Epithelial cell of prostate (primary cell): ENCODE measurements at regions not wholly inside any gene's neighbourhood (a gene's known extent, or its start where the extent isn't known, plus 50 kb on each side); places are given as distances from the start of the nearest gene placed in this dataset.

Source experiments
- DNase-seq: peaks from one replicate; pipeline ENCODE4 v3.0.0-alpha.2; 2011; ENCODE audit warnings: low read depth, low spot score
- H3K27ac ChIP-seq: fragments of 450-650 bp; 2 replicates; pipeline ENCODE4 v1.5.1; 2017; ENCODE audit warnings: mild to moderate bottlenecking

GRCh38 chr2:193670478-193670877 is 1475.7 kb upstream of the TMEFF2 start:
- no peak overlapping the region for H3K27ac ChIP-seq
- DNase-seq: no peak

- no peak for DNase-seq
- no peak overlapping the region for H3K27ac ChIP-seq
Measured at GRCh38 chr2:193668557-193669323, 1474.0 kb upstream of the TMEFF2 start.

GRCh38 chr2:193627927-193628272 is 1433.2 kb upstream of the TMEFF2 start:
- H3K27ac ChIP-seq: no peak overlapping the region
- DNase-seq: no peak

GRCh38 chr2:193627187-193627926 is 1432.6 kb upstream of the TMEFF2 start:
- DNase-seq: no peak
- no peak overlapping the region for H3K27ac ChIP-seq

GRCh38 chr2:193608451-193608850 is 1413.7 kb upstream of the TMEFF2 start:
- DNase-seq: no peak
- H3K27ac ChIP-seq: no peak overlapping the region

- no peak for DNase-seq
Measured at GRCh38 chr2:193590831-193591230, 1396.1 kb upstream of the TMEFF2 start.

GRCh38 chr2:193584522-193584938 is 1389.8 kb upstream of the TMEFF2 start:
- H3K27ac ChIP-seq: no peak overlapping the region
- no peak for DNase-seq

More at GRCh38 chr2:193590831-193591230, 1396.1 kb upstream of the TMEFF2 start:
- no peak overlapping the region for H3K27ac ChIP-seq

- H3K27ac ChIP-seq: no peak overlapping the region
- DNase-seq: no peak
Measured at GRCh38 chr2:193583638-193584400, 1389.1 kb upstream of the TMEFF2 start.

GRCh38 chr2:193581807-193582206 is 1387.1 kb upstream of the TMEFF2 start:
- DNase-seq: no peak
- no peak overlapping the region for H3K27ac ChIP-seq

- no peak overlapping the region for H3K27ac ChIP-seq
- no peak for DNase-seq
Measured at GRCh38 chr2:193580176-193580950, 1385.6 kb upstream of the TMEFF2 start.

- no peak overlapping the region for H3K27ac ChIP-seq
- no peak for DNase-seq
Measured at GRCh38 chr2:193566886-193567285, 1372.2 kb upstream of the TMEFF2 start.

- DNase-seq: no peak
- no peak overlapping the region for H3K27ac ChIP-seq
Measured at GRCh38 chr2:193566276-193566675, 1371.5 kb upstream of the TMEFF2 start.

GRCh38 chr2:193562031-193562430 is 1367.3 kb upstream of the TMEFF2 start:
- no peak for DNase-seq
- H3K27ac ChIP-seq: no peak overlapping the region

- no peak overlapping the region for H3K27ac ChIP-seq
- DNase-seq: no peak
Measured at GRCh38 chr2:193561054-193561453, 1366.3 kb upstream of the TMEFF2 start.

- no peak for DNase-seq
Measured at GRCh38 chr2:193556766-193557470, 1362.2 kb upstream of the TMEFF2 start.

GRCh38 chr2:193549661-193550060 is 1354.9 kb upstream of the TMEFF2 start:
- no peak for DNase-seq
- no peak overlapping the region for H3K27ac ChIP-seq

More at GRCh38 chr2:193556766-193557470, 1362.2 kb upstream of the TMEFF2 start:
- no peak overlapping the region for H3K27ac ChIP-seq

- H3K27ac ChIP-seq: no peak overlapping the region
- no peak for DNase-seq
Measured at GRCh38 chr2:193542762-193543161, 1348.0 kb upstream of the TMEFF2 start.

GRCh38 chr2:193539188-193539587 is 1344.5 kb upstream of the TMEFF2 start:
- DNase-seq: no peak
- no peak overlapping the region for H3K27ac ChIP-seq

- no peak for DNase-seq
- H3K27ac ChIP-seq: no peak overlapping the region
Measured at GRCh38 chr2:193538061-193538460, 1343.3 kb upstream of the TMEFF2 start.

- no peak overlapping the region for H3K27ac ChIP-seq
- DNase-seq: no peak
Measured at GRCh38 chr2:193537531-193537930, 1342.8 kb upstream of the TMEFF2 start.
